ENCODE measurements at regions not wholly inside any gene's neighbourhood (a gene's known extent, or its start where the extent isn't known, plus 50 kb on each side); places are given as distances from the start of the nearest gene placed in this dataset.
"Not testable (repeated sequence)": the region's sequence is repeated elsewhere in the genome, so short reads cannot be mapped to it uniquely, and the experiment has no call there.

DNA sequence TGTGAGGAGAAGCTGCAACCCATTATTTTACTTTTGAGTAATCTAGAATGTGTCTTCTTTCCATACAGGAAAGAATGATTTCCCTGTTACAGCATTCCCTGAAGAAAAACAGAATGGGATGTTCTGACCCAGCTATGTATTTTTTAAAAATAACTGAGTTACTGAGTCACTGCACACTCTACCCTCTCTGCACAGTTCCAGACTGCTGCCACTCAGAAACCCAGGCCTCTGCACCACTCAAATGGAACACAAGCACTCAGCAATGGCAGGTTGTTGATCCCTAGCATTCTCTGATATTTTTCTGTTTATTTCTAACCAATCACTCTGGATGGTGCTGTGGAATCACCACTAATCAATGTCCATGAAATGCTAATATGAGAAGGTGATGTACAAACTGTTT, 1300.0 kb upstream of the FAM98A start:
- DNase-seq, result no peak

DNA sequence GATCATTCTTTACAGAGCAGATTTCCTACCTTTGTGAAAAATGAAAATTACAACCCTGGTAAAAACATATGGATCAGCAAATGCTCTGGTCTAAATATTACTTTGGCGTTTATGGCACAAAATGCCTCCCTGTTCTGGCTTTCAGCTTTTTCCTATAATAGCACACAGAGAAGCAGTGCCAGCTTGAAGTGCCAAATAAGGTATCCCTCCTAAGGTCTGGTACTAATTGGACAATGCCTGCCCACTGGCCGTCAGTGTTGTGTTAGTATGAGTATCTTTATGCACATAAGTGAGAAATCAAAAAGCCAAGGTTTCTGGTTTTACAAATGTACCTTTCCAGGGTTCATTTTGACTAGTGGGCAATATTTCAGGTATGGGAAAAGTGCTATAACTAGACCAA, 1293.7 kb upstream of the FAM98A start:
- no peak for DNase-seq

DNA sequence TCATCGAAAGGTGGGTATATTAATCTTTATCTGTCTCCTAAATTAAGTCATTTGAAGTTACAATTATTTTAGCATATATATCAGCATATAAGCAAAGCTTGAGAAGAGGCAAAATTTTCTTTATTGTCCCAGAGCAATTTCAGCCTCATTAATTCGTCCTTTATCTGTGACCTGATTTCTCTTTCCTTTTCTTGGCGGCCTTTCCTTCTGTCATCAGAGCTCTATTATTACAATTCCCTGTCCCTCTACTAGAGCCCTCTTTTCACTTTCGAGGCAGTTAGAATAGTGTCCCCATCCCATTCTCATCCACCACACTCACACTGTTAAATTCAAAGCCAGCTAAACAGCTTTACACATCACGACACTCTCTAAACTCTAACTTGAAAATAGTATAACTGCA, 1293.2 kb upstream of the FAM98A start:
- no peak for DNase-seq

DNA sequence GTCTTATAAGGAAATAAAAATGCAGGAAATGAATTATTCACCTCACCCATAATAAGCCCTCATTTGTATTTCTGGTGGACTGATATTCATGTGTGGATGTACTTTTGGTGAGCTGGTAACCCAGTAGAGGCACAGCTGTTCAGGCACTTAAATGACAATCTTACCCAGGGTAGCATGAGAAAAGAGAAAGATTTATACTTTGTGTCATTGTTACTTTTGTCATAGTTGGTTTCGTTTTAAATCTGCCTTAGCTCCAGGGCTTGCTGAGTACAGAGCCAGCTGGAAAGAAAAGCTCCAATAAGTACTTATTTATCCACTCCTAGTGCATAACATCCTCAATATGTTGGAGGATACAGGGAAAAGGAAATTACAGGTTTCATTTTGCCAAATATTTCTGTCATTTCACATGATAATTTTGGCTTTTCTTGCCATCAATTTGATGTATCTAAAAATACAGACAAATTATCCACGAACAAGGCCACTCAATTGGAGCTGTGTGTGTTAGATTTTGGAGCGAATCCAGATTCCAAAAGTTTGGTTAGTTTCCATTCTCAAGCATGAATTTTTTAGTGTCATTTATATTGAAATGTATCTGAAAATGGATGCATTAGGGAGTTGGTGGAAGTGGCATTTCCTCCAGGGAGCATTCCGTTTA, 1276.1 kb upstream of the FAM98A start:
- no peak for DNase-seq

DNA sequence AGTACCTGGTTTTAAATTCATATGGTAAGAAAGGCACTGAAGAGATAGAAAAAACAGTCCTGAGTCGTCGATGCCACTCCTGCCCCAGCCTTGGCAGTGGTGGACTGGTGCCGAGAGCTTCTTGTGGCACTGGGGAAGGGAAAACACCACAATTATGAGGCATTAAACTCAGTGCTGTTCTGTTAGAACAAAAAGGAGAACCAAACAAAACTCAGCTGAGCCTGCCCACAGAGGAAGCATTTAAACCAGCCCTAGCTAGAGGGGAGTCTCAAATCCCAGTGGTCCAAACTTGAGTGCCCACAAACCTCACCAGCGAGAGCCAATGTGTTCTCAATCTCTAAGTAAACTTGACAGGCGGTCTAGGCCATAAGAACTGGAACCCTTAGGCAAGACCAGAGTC, 1254.5 kb upstream of the FAM98A start:
- DNase-seq, result no peak

DNA sequence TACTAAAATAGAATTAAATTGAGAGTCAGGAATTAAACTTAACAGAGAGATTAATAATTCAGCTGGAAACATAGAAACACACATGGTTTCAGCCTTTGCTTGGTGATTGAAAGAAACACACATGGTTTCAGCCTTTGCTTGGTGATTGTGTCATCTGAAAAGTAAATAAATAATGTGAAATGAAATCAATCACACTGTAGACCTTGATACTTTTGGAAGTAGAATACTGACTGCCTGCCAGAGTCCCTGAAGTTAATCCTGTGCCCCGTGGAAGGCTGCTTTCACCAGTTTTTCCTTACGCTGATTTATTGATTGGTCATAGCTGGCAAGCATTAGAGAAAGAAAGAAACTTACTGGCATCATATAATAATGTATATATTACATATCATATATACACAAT, 1252.7 kb upstream of the FAM98A start:
- no peak for DNase-seq

DNA sequence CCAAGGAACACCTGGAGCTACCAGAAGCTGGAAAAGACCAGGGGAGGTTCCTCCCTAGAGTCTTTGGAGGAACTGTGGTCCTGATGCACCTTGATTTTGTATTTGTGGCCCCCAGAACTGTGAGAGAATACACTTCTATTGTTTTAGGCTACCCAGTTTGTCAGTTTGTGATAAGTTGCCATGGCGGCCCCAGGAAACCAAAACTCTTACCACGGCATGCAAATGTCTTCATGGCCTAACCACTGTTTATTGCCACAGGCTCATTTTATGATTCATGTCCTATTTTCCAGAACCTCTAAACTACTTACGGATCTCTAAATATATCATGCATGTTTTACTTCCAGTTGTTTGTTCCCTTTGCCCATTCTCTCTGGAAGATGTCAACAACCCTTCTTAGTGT, 1250.7 kb upstream of the FAM98A start:
- no peak for DNase-seq

DNA sequence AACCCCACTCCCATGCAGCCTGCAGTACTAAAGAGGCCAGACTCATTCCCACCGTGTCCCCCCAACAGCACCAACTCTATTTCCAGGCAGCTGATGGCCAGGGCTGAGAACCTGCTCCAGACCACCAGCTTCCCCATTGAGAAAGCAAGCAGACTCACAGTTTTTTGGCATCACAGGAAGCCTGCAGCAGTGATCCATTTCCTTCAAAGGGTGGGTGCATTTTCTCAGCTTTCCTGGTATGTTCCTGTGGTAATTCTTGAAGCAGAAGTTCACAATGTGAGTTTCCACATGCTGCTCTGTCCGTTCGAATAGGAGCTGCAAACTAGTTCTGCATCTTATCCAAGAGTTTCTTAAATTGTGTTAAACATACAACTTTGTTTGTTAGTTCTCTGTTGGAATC, 1249.6 kb upstream of the FAM98A start:
- DNase-seq, result no peak

DNA sequence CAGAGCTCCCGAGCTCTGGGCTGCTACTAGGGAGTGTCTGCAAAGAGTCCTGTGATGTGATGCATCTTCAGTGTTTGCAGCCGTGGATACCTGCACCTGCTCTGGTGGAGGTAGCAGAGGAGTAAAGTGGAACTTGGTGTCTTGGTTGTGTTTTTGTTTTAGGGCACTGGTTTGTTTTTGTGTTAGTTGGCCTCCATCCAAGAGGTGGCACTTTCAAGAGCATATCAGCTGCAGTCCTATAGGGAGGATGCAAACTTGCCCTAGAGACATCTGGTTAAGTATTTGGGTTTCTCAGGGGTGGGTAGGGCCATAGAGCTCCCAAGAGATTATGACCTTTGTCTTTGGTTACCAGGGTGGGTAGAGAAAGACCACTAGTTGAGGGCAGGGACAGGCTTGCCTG, 1249.0 kb upstream of the FAM98A start:
- no peak for DNase-seq

DNA sequence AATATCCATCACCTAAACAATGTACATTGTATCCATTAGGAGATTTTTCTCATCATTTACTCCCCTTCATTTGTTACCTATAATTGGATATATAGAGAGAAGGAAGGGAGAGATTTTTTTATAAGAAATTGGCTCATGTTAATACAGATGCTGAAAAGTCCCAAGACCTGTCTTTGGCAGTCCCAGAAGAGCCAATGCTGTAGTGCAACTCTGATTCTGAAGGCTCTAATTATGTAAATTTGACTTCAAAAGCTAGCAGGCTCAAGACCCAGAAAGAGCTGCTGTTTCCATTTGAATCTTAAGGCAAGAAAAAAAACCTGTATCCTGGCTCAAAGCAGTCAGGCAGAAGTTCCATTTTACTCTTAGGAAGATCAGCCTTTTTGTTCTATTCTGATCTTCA, 1245.5 kb upstream of the FAM98A start:
- no peak for DNase-seq

DNA sequence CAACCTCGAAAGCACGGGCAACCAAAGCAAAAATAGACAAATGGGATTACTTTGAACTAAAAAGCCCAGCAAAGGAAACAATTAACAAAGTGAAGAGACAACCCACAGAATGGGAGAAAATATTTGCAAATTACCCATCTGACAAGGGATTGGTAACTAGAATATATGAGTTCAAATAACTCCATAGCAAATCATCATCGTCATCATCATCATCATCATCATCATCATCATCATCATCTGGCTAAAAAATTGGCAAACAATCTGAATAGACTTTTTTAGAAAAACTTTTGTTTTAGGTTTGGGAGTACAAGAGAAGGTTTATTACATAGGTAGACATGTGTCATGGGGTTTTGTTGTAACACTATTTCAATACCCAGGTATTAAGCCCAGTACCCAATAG, 1239.3 kb upstream of the FAM98A start:
- DNase-seq, result no peak

DNA sequence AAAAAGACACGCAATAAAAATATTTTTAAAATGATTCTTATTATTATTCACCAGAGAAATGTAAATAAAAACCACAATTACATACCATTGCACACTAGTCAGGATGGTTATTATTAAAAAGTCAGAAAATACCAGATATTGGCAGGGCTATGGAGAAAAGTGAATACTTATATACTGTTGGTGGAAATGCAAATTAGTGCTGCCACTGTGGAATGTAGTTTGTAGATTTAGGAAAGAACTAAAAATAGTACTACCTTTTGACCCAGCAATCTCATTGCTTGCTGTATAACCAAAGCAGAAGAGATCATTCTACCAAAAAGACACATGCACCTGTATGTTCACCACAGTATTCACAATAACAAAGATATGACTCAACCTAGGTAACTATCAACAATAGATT, 1237.3 kb upstream of the FAM98A start:
- no peak for DNase-seq

DNA sequence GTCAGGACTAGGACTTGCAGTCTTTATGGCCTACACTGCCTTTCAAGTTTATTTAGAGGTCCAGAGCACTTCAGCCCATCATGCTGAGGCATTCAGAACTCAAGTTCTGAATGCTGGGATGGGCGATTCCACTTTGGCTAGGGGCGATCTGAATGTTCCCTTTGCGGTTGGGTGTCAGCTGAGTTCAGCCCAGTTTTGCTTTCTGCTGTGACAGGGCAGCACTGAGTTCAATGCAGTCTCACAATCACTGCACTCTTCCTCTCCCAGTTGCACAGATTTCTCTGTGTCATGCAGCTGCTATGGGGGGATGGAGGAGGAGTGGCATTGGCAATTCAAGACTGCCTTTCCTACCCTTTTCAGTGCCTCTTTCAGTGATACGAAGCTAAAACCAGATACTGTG, 1232.0 kb upstream of the FAM98A start:
- DNase-seq, result no peak

DNA sequence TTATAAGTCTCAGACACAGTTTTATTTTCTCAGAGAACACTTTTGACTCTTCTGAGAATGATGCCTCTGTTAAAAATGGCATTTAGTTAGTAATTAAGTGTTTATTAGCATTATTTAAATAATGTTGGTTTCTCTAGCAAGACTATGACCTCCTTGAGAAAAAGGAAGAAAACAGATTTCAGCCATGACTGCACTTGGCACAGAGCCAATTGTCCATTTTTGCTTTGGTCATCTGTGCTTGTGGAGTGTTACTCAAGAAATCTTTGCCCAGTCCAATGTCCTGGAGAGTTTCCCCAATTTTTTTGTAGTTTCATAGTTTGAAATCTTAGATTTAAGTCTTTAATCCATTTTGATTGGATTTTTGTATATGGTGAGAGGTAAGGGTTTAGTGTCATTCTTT, 1229.4 kb upstream of the FAM98A start:
- no peak for DNase-seq

DNA sequence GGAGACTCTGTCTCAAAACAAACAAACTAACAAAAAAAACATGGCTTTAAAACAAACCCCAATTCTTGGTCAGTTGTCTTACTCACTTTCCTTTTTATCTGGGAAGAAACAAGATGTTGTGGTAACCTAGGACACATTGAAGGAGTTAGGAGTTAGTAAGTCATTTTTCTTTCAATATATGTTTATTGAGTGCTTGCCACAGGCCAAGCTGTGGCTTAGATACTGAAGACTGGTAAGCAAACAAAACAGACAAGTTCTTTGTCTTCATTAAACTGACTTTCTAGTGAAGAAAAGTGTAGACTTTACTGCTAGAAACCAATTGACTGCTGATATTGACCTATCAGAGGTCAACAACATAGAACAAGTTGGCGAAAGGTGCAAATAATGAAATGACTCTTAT, 1228.3 kb upstream of the FAM98A start:
- DNase-seq, result no peak

DNA sequence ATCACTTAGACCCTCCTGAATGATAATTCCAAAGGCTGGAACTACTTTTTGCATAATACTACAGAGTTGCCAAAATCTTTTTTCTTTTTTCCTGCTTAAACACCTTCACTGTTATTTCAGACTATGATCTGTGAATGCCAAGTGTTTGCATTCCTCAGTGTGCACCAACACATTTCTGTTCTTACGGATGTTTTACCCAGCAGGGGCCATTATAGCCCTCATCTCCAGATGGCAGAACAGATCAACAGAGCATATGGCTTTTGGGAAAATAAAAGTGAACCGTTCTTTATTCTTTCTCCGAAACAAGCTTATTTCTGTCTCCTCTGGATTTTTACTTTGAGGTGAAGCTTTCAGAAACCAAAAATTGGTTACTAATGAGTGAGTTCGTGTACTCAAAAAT, 1226.6 kb upstream of the FAM98A start:
- no peak for DNase-seq

DNA sequence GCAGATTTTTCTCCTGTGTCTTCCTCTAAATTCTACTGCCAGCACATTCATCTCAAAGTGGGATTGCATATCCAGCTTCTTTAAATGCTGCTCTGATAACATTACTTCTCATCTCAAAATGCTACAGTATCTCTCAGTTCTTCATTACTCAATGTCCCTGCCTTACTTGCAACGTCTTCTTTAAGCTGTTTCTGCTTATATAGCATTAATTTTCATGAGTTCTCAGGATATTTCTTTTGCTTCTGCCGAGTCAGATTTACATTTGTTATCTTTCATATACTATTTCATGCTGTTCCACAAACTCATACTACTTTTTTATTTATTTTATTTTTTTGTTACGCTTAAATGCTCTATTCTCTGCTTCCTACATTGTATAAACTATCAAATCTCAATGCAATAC, 1223.5 kb upstream of the FAM98A start:
- no peak for DNase-seq

DNA sequence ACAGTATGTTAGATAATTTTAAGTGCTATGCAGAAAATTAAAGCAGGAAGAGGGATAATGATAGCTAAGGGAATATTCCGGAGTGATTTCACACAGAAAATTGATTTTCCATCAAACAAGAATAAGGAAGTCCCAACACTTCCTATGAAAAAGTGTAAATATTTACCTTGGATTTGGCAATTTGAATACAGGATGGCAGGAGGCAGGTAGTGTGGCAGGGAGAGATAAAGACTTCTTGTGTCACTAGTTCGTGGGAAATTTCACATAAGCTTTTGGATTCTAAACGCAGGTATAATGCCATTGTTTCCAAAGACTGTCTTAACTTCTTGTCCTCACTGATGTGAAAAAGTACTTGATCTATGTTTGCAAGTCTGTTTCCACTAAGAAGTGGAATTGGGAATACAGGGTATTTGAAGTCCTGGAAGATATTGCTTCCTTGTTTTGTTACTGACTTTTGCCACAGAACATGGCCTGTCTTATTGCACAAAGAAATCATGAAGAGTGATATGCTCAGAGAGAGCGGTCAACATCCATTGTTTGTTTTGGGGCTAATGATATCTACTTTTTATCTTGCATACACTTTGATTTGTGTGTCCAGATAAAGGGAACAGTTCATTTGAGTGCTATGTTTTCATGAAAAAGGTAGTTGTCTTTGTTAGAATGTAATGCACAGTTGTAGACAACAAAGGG, 1216.1 kb upstream of the FAM98A start:
- no peak for DNase-seq

DNA sequence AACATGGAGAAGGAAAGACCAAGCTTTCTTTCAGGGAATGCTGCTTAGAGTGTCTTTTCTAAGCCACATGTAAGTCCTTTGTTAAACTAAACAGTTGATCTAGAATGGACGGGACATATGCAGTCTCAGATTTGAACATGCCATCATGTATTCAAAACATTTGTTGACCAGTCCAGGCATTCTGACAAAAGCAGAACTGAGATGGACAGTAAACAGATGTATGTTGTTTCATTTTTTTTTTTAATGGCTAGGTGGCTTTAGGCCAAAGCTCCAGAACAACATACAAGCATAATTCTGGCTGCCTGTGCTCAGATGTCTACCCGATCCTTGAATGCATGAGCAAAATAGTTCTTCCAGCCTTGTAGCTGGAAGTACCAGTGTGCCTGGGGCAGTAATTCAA, 1211.4 kb upstream of the FAM98A start:
- DNase-seq, result no peak

DNA sequence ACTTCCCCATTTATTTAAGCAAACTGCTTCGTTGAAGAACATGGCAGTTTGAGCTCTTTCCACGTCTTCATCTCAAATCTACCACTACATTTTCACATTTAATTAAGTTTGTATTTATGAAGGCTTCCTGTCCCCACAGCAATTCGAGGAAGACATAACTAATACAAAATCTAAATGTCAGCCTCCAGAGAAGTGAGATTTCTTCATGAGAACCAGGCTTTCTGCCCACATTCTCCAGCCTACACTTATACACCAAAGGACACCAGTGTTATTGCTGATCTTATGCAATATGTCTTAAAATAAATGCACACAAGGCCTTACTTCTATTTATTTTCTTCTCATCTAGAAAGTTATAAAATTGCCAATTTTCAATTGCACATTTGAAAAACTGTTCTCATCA, 1209.3 kb upstream of the FAM98A start:
- DNase-seq, result no peak

DNA sequence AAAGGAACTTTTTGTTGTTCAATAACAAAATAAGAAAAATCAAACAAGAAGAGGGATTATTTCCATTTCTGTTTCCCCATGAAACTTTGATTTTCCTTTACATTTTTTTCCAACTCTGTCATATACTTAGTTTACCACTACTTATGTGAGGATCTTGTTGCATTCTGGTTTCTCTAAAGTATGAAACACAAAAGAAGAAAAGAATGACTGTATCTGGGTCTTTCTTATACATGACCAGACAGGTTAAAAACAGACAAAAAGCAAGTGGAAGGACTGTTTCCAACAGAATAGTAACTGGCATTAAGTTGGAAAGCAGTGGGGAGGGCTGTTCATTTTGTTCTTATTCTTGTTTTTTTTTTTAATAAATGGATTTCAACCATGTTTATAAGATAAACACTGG, 1207.8 kb upstream of the FAM98A start:
- DNase-seq, result no peak

DNA sequence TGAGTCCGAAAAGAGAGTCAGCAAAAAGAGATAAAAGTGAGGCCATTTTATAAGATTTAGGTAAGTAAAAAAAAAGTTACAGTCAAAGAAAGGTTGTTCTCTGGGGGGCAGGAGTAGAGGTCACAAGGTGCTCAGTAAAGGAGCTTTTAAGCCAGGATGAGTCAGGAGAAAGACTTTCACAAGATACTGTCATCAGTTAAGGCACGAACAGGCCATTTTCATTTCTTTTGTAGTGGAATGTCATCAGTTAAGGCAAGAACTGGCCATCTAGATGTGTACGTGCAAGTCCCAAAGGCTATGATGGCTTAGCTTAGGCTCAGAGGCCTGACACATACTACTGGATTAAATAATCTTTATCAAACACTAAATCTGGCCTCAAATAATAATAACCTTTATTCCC, 1207.3 kb upstream of the FAM98A start:
- no peak for DNase-seq

DNA sequence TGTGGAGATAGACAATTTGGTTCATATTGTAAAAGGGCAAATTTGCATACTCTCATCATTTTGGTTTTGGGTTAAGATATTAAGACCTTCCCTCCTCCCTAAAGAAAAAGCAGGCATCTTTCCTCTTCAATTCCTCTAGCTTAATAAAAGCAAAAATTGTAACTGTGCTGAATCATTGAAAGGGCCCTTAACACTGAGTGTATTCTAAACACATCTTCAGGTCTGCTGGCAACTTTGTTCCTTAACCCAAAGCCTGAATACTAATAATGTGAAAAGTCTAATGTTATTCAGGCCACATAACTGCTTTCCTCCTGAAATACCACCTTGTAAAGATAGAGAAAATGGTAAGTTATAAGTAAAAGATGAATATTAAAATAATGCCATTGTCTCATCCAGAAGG, 1200.5 kb upstream of the FAM98A start:
- DNase-seq, result no peak

DNA sequence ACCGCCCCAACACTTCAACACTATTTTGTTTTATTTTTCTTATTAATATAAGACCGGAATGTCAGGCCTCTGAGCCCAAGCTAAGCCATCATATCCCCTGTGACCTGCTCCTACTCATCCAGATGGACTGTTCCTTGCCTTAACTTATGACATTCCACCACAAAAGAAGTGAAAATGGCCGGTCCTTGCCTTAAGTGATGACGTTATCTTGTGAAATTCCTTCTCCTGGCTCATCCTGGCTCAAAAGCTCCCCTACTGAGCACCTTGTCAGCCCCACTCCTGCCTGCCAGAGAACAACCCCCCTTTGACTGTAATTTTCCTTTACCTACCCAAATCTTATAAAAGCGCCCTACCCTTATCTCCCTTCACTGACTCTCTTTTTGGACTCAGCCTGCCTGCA, 1196.5 kb upstream of the FAM98A start:
- not testable (repeated sequence) for DNase-seq

DNA sequence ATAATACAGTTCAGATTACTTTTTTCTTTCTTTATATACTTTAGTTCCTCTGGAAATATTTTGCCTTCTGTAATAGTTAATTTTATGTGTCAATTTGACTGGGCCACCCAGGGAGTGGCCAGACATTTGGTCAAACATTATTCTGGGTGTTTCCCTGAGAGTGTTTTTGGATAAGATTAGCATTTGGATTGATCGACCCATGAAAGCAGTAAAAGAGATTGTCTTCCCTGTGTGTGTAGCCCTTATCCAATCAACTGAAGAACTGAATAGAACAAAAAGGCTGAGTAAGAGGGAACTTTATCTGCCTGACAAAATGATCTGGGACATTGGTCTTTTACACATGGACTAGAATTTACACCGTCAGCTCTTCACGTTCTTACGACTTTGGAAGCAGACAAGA, 1190.1 kb upstream of the FAM98A start:
- no peak for DNase-seq

All from stimulated activated CD4-positive, alpha-beta T cell treated with anti-CD3 and anti-CD28 coated beads, Interleukin-4, amount 100 ng/mL, for 4 hours (primary cell).